K562 (cell line): ENCODE measurements at regions not wholly inside any gene's neighbourhood (a gene's known extent, or its start where the extent isn't known, plus 50 kb on each side); places are given as distances from the start of the nearest gene placed in this dataset.
A peak's percentile ranks its signal among the peaks of the same experiment; 100 is the strongest.

ENCODE experiments used
- ATAC-seq: fragments of 200-7000 bp; cut with Tn5 transposase; 3 replicates; pipeline ENCODE4 v1.9.1; 2020; ENCODE audit warnings: moderate library complexity
- BruUV-seq: library from RNA; stranded (reverse); fragments of 400-500 nt; replicated peaks from 2 replicates; lab custom pipeline; 2021; lab: Mats Ljungman, UMichigan
- CTCF ChIA-PET: fragments of 300-600 bp; formaldehyde crosslinking; extraction: SDS; loops from one replicate; lab custom pipeline; 2021; ENCODE audit warnings: low intra/inter-chr PET ratio; lab: Yijun Ruan, JAX
- POLR2A ChIA-PET: fragments of 300-600, 350-650 bp; sonication (Branson Sonifier 250); formaldehyde crosslinking; extraction: SDS; loops from one replicate; lab custom pipeline; 2021; ENCODE audit warnings: antibody characterized with exemption, inconsistent platforms; lab: Yijun Ruan, JAX
- DNase-seq, 4 experiments: peaks; one replicate each; pipeline versions ENCODE4 v3.0.0 to v3.0.0-alpha.2; 2011 to 2018; ENCODE audit warnings: low spot score in 3 of 4, mixed read lengths in 3 of 4; ENCODE audit errors: extremely low read depth in 1 of 4
- FAIRE-seq: peaks from 2 replicates; lab custom pipeline; 2011; peaks lifted over from hg19 to GRCh38; lab: Jason Lieb, UNC
- H2AFZ ChIP-seq: 2 replicates; pipeline ENCODE4 v1.6.0; 2011; ENCODE audit warnings: low read depth, low read length, control low read depth, inconsistent platforms
- H3K27ac ChIP-seq: fragments of 200-600 bp; 3 replicates; pipeline ENCODE4 v1.8.0; 2011; ENCODE audit warnings: low read depth, mild to moderate bottlenecking, control low read depth, inconsistent platforms, low read length, moderate library complexity, mixed read lengths; ENCODE audit errors: extremely low read depth
- H3K27me3 ChIP-seq, 2 experiments: fragments of 300-600 bp in 1 of 2; 2 replicates in 1 of 2; 3 replicates in 1 of 2; pipeline versions ENCODE4 v1.6.0 to v1.8.0; 2011; ENCODE audit warnings: inconsistent platforms in 2 of 2, low read length in 2 of 2, mild to moderate bottlenecking in 1 of 2, mixed read lengths in 1 of 2, moderate library complexity in 1 of 2; ENCODE audit not compliant: control insufficient read depth in 2 of 2, insufficient read depth in 2 of 2
- H3K36me3 ChIP-seq: fragments of 300-600 bp; 3 replicates; pipeline ENCODE4 v1.8.0; 2011; ENCODE audit warnings: mild to moderate bottlenecking, low read length, inconsistent platforms; ENCODE audit not compliant: control insufficient read depth, insufficient read depth
- H3K4me1 ChIP-seq, 2 experiments: fragments of 200-600 bp in 1 of 2; replicated peaks in 1 of 2; 2 replicates in 1 of 2; 3 replicates in 1 of 2; pipeline versions ENCODE4 v1.5.1 to v1.8.0; 2011; ENCODE audit warnings: inconsistent platforms in 2 of 2, low read length in 2 of 2, mild to moderate bottlenecking in 1 of 2, mixed read lengths in 1 of 2, moderate library complexity in 1 of 2; ENCODE audit not compliant: control insufficient read depth in 2 of 2, insufficient read depth in 2 of 2
- H3K4me2 ChIP-seq: 2 replicates; pipeline ENCODE4 v1.6.1; 2011; ENCODE audit warnings: low read length, control low read depth, inconsistent platforms, mixed read lengths; ENCODE audit not compliant: insufficient read depth
- H3K4me3 ChIP-seq: fragments of 200-600 bp; sonication (generic), shearing (Covaris generic); 2 replicates; pipeline ENCODE4 v1.5.1; 2016; ENCODE audit warnings: control low read depth, inconsistent platforms
- H3K79me2 ChIP-seq: fragments of 200-600 bp; 3 replicates; pipeline ENCODE4 v1.8.0; 2011; ENCODE audit warnings: low read length, inconsistent platforms; ENCODE audit not compliant: control insufficient read depth, insufficient read depth
- H3K9ac ChIP-seq, 2 experiments: 2 replicates each; pipeline versions ENCODE4 v1.6.0 to v1.6.1; 2011; ENCODE audit warnings: low read depth in 2 of 2, low read length in 2 of 2, control low read depth in 1 of 2, inconsistent platforms in 1 of 2, mild to moderate bottlenecking in 1 of 2, mixed read lengths in 1 of 2; ENCODE audit not compliant: insufficient read depth in 1 of 2
- H3K9me1 ChIP-seq: one replicate; pipeline ENCODE4 v1.6.0; 2011; ENCODE audit warnings: inconsistent platforms, mild to moderate bottlenecking, low read length, moderate library complexity; ENCODE audit not compliant: control insufficient read depth, insufficient read depth
- H3K9me3 ChIP-seq: replicated peaks from 2 replicates; pipeline ENCODE4 v1.5.1; 2011; ENCODE audit warnings: low read depth, low read length, inconsistent platforms; ENCODE audit not compliant: control insufficient read depth, insufficient read depth
- H4K20me1 ChIP-seq: replicated peaks from 2 replicates; pipeline ENCODE4 v1.6.1; 2011; ENCODE audit warnings: low read length, inconsistent platforms, mixed read lengths; ENCODE audit not compliant: control insufficient read depth, insufficient read depth
- ASH1L ChIP-seq: fragments of 450-650 bp; IDR thresholded peaks from 2 replicates; pipeline ENCODE4 v1.6.1; 2018; ENCODE audit warnings: borderline replicate concordance, mild to moderate bottlenecking, low read depth; ENCODE audit not compliant: partially characterized antibody
- ELF1 ChIP-seq: fragments of 200-800 bp; sonication (Bioruptor generic); IDR thresholded peaks from 2 replicates; pipeline ENCODE4 v1.6.1; 2016; ENCODE audit warnings: missing genetic modification characterization, missing compliant biosample characterization
- FOS ChIP-seq: IDR thresholded peaks from 3 replicates; pipeline ENCODE4 v1.6.1; 2011; ENCODE audit not compliant: insufficient read length; ENCODE audit errors: extremely low read depth
- FOXA1 ChIP-seq: fragments of 450-650 bp; IDR thresholded peaks from 2 replicates; pipeline ENCODE4 v1.6.1; 2016; ENCODE audit warnings: mild to moderate bottlenecking, borderline replicate concordance
- MED1 ChIP-seq: sonication (generic); formaldehyde crosslinking; IDR thresholded peaks from 2 replicates; pipeline ENCODE4 v1.8.1; 2023; ENCODE audit warnings: missing genetic modification reagents, borderline replicate concordance
- PCBP1 ChIP-seq: fragments of 200-400 bp; formaldehyde crosslinking; IDR thresholded peaks from 2 replicates; pipeline ENCODE4 v1.6.1; 2018; ENCODE audit warnings: mild to moderate bottlenecking, low read depth, low read length; ENCODE audit not compliant: poor library complexity, severe bottlenecking
- PRMT5 ChIP-seq: sonication (generic); formaldehyde crosslinking; IDR thresholded peaks from 2 replicates; pipeline ENCODE4 v1.5.0; 2020; ENCODE audit warnings: missing genetic modification reagents
- RAD21 ChIP-seq, 2 experiments: fragments of 250-450 bp in 1 of 2; fragments of 450-650 bp in 1 of 2; sonication (Bioruptor Pico) in 1 of 2; formaldehyde crosslinking in 1 of 2; IDR thresholded peaks in 1 of 2; conservative IDR thresholded peaks in 1 of 2; 2 replicates each; pipeline versions ENCODE4 v1.4.0 to v1.8.0; 2020 to 2022; ENCODE audit warnings: mild to moderate bottlenecking in 2 of 2, moderate library complexity in 1 of 2
- ZNF134 ChIP-seq: fragments of 250-450 bp; sonication (Bioruptor Pico); conservative IDR thresholded peaks from 2 replicates; pipeline ENCODE4 v1.4.0; 2020
- WGBS: fragments of 100-300 bp; shearing (Covaris generic); methylation state at CpG from one replicate; pipeline ENCODE4 v1.1.6; 2016; ENCODE audit warnings: low coverage, mixed read lengths; ENCODE audit not compliant: insufficient coverage; ENCODE audit errors: missing lambda C conversion rate; 5-methylcytosine and 5-hydroxymethylcytosine counted together
- in situ Hi-C: fragments of 300-500 bp; cut with MboI; formaldehyde crosslinking; loops from 4 replicates; pipeline ENCODE4 v1.15.0; 2018; ENCODE audit warnings: inconsistent platforms, mixed read lengths
- intact Hi-C: fragments of 100-400 bp; cut with micrococcal nuclease; formaldehyde crosslinking; loops from 2 replicates; pipeline ENCODE4 v1.14.2; 2022
- TF ChIP-seq, protein P1 (sequence below): fragments of 250-450 bp; sonication (Bioruptor Pico); IDR thresholded peaks from 2 replicates; pipeline ENCODE4 v1.5.0; 2021; ENCODE audit warnings: mild to moderate bottlenecking, moderate library complexity
- TF ChIP-seq, protein P2 (sequence below): fragments of 250-450 bp; sonication (Bioruptor Pico); IDR thresholded peaks from 2 replicates; pipeline ENCODE4 v1.5.0; 2022; ENCODE audit warnings: mild to moderate bottlenecking

DNA sequence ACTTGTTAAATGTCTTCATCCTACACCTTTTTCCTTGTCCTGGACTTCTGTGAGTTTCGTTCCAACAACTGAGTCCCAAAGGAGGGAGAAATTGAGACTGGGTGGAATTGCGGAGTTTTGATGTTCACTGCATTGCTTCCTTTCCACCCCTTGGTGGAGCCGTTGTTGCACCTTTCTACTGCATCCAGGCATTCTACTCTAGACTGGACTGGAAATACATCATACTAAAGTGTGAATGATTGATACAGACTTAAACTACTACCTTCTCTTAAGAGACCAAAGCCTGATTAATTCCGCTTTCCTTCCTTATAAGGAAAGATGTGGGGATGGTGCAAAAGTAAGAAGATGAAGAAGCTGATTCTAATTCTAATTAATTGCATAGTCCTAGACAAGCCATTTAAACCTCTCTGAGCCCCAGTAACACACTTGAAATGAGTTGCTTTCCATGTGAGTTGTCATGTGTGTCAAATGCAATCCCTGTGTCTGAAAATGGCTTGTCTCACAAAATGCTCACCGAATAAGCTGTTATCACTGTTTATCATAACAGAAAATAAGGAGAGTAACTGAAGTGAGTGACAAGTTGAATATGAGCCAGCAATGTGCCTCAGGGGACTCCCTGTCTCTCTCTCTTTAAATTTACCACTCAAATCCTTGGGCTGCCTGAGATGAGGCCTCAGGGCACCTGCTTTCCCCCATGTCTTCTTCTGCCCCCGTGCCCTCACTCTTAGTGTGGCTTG is 338.3 kb upstream of the CHD6 start (continued):
- TF ChIP-seq, protein P1, sequence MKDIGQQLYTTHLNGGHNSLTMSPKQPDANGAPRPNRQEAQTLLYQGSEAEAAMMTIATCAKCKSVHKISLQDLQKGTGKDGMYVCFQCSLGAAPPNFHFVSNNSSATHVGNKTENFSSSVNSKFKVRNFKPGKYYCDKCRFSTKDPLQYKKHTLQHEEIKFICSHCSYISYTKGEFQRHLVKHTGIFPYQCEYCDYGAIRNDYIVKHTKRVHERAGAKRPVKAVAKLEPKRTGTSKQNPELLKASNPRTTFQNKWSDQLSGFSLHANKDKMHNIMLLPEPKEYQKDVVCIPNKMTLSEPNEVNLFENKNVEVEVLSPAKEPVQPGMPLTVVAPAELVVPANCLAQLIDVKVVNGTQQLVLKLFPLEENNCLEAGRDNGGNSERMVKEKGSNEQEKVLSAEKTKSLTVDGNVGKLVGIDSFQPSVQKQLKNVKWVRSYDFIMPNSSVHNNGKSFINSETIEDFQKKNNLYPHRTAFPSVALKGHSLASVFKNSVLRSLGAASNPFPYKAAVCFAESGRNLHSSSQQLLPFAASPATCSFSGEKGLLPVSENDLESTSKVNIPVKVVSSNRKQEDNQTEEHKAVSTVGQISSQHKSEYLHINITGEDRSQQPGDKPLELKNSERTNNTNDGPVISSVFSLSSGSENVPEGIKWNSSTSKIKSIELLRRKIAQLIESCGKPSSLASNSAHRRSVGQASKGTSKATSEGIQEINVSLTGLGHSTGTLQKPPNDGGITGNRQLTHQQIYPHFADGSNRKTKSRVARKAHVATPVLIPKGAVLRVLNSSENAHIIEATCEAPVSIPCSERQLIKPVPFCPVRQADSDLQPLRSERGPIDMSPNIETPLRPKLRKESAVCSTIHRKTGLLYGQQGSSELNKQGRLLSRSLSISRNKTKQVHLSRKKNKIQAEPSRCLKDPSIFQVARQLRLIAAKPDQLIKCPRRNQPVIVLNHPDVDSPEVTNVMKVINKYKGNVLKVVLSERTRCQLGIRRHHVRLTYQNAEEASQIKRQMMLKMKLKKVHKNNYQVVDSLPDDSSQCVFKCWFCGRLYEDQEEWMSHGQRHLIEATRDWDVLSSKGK (CRISPR knock-in tag), result no peak
- peak; percentile 52 to 78 for TF ChIP-seq RAD21 (CRISPR knock-in tag; conservative IDR thresholded peaks at IDR 0.05 in 1 of 2, IDR thresholded peaks at IDR 0.05 in 1 of 2)
- TF ChIP-seq, all 486 proteins: peak for 5

DNA sequence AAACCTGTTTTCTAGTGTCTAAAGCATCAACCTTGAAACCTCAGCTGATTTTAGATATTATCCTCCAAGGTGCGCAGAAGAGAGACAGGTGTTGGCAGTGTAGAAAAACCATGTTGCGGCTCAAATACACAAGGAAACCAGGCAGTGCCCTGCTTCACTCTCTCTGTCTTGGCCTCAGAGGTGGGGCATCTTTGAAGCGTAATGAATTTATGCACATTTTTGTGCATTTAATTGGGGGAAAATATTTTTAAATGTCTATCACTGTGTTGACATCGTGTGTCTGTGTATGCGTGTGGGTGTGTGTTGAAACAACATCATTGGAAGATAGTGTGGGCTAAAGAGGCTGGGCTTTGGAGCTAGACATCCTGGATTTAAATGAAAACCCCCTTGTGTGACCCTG is 334.0 kb upstream of the CHD6 start:
- H3K27ac ChIP-seq, result no peak overlapping the region
- no peaks in the 10 kb centered on the region for H3K9me3 ChIP-seq
- BruUV-seq, result no TSS peak
- H2AFZ ChIP-seq, result no peak overlapping the region
- 0% methylated on average over 5 of the region's 5 CpGs for WGBS
- H3K27me3 ChIP-seq, result no peaks in the 10 kb centered on the region
- FAIRE-seq, result no peak
- no peaks in the 10 kb centered on the region for H3K9me1 ChIP-seq
- H3K4me2 ChIP-seq, result no peak overlapping the region
- 0 out of 2 replicates have a peak, but pooled peaks cover 5% of the 10 kb centered on the region for H4K20me1 ChIP-seq
- no peaks in the 10 kb centered on the region for H3K4me1 ChIP-seq
- no peaks in the 10 kb centered on the region for H3K79me2 ChIP-seq
- intact Hi-C loops, result no loop called here
- ChIA-PET POLR2A (interaction anchor here (1.4 kb wide), 1 partner anchor 9 kb away, joined by 3 read pairs; no protein-coding TSS in a partner anchor), CTCF (no interaction called here)
- TF ChIP-seq FOXA1 (no peak), ASH1L (no peak), PCBP1 (no peak), ZNF134 (no peak), ELF1 (no peak), FOS (no peak), PRMT5 (no peak), MED1 (CRISPR knock-in tag) (no peak)
- TF ChIP-seq, protein P2, sequence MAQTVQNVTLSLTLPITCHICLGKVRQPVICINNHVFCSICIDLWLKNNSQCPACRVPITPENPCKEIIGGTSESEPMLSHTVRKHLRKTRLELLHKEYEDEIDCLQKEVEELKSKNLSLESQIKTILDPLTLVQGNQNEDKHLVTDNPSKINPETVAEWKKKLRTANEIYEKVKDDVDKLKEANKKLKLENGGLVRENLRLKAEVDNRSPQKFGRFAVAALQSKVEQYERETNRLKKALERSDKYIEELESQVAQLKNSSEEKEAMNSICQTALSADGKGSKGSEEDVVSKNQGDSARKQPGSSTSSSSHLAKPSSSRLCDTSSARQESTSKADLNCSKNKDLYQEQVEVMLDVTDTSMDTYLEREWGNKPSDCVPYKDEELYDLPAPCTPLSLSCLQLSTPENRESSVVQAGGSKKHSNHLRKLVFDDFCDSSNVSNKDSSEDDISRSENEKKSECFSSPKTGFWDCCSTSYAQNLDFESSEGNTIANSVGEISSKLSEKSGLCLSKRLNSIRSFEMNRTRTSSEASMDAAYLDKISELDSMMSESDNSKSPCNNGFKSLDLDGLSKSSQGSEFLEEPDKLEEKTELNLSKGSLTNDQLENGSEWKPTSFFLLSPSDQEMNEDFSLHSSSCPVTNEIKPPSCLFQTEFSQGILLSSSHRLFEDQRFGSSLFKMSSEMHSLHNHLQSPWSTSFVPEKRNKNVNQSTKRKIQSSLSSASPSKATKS (CRISPR knock-in tag), result no peak
- H3K36me3 ChIP-seq, result no peaks in the 10 kb centered on the region
- no peak for ATAC-seq
- H3K9ac ChIP-seq, result no peak overlapping the region
- in situ Hi-C loops, result loop anchor here (10.0 kb wide), 1 partner anchor 1233 kb away; the partner anchor contains the start of gene PTPRT
- no peak for DNase-seq
- H3K4me3 ChIP-seq, result no peak overlapping the region
